ENCODE measurements at regions not wholly inside any gene's neighbourhood (a gene's known extent, or its start where the extent isn't known, plus 50 kb on each side); places are given as distances from the start of the nearest gene placed in this dataset.

DNA sequence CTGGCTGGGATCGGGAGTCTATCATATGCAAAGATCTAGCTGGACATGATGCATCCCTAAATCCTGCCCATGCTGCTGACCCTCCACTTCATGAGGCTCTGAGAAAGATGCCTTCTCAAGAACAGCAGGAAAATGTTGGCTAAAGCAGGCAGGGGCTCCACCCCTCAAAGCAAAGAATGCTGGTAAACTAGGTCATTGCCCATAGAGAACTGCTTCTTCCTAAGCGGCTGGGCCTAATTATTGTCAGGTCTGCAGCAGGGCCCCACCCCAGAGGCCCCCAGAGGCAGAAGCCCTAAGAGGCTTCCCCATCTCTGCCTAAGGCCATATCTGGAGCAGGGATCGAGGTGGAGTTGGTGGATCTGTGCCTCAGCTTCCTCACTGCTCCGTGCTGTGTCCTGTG is 447.4 kb upstream of the PROK2 start:
- DNase-seq (ENCODE audit: low read depth), result no peak

DNA sequence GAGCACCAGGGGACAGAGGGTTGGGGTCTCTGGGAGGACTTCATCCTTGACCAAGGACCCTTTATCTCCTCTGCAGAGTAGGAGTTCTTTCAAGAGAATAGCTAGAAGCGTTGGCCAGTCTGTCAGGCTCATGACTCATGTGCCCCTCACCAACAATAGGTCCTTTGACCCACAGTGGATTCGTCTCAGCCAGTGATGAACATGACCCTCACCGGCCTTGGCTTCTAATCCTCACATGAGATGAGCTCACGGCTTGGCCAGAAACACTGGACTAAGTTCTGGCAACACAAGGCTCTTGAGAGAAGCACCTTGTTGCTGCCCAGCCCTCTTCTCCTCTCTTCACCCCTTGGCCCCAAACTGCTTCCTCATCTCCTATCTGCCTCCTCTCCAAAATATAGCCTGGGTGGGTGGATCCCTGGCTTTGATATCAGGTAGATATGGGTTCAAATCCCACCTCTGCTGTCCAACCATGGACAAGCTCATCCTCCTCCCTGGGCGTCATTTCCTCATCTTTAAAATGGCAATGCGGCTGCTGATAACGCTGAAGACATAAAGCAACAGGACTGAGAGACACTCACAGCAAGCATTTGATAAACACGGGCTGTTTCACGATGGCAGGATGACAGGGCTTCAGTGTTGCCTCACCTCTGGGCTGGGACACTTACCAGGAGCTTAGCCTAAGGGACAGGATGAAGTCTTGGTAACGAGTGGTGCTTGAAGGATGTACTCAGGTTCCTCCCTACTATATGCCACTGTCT is 446.7 kb upstream of the PROK2 start:
- no peak for DNase-seq (ENCODE audit: low read depth)

DNA sequence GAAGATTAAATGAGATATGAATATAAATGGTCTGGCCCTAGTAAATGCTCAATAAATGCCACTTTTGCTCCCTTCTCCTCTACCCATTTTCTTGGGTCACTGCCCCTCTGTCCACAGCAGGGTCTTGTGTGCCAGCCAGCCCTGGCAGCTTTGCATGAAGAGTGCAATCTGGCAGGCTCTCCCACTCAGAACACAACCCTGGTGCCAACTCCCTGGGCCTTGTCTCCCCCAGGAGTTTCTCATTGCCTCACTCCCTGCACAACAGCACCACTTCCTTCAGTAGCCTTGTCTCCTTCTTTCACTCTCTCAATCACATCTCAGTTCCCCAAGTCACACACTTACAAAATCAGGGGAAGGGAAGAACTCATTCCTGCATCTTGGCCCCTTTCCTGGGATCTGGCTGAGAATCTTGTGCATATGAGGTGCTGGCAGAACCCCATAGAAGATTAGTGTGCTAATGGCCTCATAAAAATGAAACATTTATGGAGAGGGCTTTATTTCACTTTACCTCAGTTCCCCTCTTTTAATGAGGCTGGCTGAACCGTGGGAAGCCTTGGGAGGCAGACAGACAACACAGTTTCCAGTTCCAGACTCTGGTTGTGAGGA is 445.9 kb upstream of the PROK2 start:
- DNase-seq (ENCODE audit: low read depth), result no peak

DNA sequence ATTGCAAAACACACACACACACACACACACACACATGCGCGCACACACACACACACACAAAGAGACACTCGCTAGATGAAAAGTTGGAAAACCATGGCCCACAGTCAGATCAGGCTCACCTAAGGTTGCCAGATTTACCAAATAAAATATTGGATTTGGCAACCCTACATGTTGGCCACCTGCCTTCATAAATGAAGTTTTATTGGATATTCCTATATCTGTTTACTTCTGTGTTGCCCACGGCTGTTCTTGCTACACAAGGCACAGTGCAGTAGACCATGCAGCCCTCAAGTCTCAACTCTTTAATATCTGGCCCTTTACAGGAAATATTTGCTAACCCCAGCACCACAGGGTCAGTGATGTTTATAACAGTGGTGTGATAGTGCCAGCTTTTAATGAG is 445.0 kb upstream of the PROK2 start:
- no peak for DNase-seq (ENCODE audit: low read depth)

DNA sequence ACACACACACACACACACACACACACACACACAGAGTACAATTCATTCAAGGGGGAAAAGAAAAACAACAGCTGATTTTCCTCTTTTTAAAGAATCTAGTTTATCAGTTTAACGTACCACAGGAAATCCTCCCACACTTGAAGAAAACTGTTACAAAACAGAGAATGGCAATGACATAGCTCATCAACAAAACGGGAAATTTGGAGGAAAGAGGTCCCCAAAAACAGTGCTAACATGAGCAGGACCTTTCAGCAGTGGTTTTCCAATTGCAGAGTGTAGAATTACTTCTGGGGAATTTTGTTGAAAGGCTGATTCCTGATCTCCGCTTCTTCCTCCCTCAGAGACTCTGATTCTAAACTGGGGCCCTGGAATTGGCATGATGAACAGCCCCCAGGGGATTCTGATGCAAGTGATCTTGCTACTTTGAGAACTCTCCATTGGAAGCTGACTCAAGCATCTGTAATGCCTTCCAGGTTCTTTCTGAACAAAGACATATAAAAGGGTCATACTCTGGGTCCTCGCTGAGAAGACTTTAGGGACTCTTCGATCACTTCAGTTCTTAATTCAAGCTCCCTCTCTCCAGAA is 442.6 kb upstream of the PROK2 start:
- no peak for DNase-seq (ENCODE audit: low read depth)

DNA sequence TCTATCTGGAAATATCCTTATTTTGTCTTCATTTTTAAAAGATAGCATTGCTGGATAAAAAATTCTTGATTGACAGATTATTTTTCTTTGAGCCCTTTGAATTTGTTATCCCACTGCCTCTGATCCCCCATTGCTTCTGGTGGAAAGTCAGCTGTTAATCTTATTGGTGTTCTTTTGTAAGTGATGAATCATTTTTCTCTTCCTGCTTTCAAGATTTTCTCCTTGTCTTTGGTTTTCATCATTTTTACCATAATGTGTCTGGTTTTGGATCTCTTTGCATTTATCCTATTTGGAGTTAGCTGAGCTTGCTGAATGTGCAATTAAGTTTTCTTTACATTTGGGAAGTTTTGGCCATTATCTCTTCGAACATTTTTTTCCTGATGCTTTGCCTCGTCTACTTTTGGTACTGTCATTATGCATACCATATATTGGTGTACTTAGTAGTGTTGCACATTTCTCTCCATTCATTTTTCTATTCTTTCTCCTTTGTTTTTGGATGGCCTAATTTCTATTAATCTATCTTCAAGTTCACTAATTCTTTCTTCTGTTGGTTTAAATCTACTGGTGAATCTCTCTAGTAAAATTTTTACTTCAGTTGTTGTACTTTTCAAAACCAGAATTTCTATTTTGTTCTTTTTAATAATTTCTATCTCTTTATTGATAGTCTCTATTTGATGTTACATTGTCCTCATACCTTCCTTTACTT is 440.0 kb upstream of the PROK2 start:
- no peak for DNase-seq (ENCODE audit: low read depth)

DNA sequence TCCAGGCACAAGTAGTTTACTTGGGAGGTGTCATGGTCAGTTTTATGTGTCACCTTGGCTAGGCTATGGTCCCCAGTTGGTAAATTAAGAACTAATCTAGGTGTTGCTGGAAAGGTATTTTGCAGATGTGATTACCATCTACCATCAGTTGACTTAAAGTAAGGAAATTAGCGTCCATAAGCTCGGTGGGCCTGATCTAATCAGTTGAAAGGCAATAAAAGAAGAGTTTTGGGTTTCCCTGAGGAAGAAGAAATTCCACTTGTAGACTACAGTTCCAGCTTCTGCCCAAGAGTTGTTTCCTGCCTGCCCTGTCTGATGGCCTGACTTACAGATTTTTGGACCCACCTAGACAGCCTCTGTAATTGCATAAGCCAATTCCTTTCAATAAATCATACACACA is 438.7 kb upstream of the PROK2 start:
- no peak for DNase-seq (ENCODE audit: low read depth)

DNA sequence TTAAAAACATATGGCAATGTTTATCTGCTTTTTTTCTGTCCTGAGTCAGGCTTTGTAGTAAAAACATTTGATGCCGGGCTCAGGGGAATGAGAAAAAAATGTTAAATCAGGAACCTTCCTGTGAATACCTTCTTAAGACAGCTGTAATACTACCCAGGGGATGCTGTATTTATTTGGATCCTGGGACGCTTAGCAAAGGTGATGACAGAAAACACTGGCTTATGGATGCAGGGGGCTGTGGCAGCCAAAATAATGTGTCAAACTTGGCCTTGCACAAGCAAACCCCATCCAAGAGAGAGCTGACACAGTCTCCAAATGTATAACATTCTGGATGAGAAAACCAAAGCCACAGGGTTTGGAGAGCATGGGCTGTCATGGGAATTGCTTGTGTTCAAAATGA is 438.2 kb upstream of the PROK2 start:
- no peak for DNase-seq (ENCODE audit: low read depth)

DNA sequence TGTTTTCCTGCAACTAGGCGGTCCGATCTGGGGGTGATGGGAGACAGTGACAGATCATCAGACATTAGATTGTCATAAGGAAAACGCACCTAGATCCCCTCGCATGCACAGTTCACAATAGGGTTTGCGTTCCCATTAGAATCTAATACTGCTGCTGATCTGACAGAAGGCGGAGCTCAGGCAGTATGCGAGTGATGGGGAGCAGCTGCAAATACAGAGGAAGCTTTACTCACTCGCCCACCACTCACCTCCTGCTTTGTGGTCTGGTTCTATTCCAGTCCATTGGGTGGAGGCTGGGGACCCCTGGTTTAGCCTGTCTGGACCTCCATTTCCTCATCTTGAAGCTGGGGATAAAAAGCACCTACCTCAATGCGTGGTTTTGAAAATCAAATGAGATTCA is 437.5 kb upstream of the PROK2 start:
- DNase-seq (ENCODE audit: low read depth), result no peak

DNA sequence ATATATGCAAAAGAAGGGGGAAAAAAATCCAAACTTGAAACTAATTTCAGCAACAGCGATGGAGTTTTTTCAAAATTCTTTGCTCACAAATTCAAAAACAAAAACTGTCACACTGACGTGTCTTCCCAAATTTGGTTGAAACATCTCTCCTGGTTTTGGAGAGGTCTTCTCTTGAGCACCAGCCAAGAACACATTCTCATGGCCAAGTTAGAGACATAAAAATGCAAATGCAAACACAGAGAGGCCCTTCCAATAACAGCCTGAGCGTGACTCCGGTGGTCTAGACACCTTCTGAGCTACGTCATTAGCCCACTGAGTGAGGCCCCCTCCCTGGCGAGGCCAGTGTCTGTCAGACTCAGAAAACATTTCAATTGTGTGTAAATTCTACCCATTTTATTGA is 436.0 kb upstream of the PROK2 start:
- no peak for DNase-seq (ENCODE audit: low read depth)

DNA sequence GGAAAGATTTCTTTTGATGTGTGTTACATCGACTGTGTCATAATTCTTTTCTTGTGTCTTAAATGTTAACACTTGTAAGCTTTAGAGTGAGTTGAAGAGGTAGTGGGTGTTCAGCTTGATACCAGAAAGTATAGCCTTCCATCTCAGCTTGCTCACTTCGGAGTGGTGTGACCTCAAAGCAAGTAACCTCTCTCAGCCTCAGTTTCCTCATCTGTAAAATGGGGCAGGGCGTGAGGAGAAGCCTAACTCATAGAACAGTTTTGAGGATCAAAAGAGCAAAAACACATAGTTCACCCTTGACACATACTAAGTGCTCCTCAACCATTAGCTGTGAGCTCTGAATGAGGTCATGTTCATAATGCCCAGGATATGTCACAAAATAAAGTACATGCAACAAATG is 434.8 kb upstream of the PROK2 start:
- DNase-seq (ENCODE audit: low read depth), result no peak

DNA sequence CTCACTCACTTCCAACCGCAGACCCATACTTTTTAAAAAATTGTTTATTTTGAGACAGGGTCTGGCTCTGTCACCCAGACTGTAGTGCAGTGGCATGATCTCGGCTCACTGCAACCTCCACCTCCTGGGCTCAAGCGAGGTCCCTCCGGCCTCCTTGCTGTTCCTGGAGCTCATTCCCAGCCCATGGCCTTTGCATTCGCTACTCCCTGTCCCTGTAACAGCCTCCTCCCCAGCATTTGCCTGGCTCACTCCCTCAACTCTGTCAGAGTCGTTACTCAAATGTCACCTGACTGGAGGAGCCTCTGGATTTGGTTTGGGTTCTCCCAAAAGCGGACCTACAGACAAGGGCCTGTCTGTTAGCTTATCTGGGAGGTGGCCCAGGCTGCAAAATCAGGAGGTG is 432.6 kb upstream of the PROK2 start:
- no peak for DNase-seq (ENCODE audit: low read depth)

DNA sequence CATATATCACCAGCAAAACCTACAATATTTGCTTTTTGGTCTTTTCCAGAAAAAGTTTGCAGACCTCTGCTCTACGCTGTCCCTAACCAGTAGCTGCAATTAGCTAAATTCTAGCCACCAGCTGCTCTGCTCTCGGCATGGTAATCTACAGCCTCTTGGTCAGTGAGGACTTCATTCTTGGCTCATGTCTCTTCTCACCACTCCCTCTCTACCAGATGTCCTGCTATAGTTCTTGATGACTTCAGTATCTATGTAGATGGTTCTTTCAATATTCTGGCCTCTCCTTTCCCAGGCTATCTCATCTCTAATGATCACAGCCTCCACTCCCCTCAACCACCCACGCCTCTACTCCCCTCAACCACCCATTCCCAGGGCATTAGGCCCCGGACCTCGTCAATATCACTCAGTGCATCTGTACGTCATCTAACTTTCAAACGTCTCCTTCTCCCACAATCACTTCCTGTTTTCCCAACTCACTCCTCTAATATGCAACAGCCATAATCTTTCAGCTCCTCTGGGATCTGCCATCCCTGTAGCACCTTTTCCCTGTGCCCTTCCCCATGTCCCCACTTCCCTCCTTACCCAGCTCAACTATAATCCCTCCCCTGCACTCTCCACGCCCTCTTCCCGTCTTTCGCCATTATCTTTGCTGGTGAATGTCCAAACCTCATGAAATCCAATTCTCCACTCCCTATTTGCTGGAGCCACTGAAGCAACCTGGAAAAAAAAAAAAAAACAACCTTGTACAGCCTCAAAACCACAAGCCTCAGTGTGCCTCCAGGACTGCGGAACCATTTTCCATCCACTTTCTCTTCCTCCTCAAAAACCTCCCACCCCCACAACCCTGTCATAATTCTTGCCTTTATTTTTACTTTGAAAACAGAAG is 429.4 kb upstream of the PROK2 start:
- no peak for DNase-seq (ENCODE audit: low read depth)

DNA sequence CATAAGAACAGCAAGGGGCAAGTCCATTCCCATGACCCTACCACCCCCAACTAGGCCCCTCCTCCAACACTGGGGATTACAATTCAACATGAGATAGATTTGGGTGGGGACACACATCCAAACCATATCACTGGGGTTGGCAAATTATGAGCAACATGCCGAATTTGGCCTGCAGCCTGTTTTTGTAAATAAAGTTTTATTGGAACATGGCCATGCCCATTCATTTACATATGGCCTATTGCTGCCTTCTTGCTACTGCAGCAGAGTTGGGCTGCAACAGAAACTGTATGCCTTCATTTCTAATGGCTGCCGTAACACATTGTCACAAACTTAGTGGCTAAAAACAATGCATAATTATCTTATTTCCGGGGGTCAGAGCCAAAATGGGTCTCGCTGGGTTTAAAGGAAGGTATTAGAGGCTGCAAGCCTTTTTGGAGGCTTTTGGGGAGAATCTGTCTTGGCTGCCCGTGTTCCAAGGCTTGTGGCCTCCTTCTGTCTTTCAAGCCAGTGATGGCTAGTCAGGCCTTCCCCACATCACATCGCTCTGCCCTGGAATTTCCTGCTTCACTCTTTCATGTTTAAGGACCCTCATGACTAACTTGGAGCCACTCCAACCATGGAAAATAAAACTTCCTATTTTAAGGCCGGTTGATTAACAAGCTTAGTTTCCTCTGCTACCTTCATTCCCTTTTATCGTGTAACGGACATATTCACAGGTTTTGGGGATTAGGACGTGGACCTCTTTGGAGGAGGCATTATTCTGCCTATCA is 428.5 kb upstream of the PROK2 start:
- no peak for DNase-seq (ENCODE audit: low read depth)

DNA sequence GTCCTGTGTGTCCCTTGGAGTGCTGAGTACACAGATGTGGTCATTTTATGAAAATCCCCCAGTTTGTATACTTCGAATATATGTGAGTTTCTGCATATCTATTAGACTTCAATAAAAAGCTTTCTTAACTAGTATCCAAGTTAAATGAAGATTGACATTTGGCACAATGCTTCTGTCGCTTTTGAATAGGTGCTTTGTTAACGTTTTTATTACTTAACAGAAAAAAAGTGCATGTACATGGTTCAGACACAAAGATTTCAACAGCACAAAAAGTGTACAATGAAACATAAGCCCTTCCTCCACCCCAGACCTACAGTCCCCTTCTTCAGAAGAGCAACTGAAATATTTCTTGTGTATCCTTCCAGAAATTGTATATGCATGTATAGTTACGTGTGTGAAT is 427.4 kb upstream of the PROK2 start:
- DNase-seq (ENCODE audit: low read depth), result no peak

DNA sequence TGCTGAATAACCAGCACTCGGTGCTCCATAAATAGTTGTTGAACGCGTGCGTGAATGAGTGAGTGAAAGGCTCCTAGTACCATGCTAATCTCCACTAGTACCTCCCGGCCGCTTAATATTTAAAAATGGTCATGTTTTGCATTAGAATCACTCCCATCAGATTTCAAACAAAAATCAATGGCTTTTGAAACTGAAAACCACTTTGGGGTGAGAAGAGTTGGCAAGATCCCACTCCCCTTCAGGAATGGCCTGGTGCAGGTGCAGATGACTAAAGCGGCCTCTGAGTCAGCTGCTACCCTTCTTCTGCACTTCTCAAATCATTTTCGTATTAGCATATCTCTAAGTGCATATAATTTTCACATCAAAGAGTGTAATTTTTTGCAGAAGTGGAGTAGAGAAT is 425.3 kb upstream of the PROK2 start:
- DNase-seq (ENCODE audit: low read depth), result no peak

DNA sequence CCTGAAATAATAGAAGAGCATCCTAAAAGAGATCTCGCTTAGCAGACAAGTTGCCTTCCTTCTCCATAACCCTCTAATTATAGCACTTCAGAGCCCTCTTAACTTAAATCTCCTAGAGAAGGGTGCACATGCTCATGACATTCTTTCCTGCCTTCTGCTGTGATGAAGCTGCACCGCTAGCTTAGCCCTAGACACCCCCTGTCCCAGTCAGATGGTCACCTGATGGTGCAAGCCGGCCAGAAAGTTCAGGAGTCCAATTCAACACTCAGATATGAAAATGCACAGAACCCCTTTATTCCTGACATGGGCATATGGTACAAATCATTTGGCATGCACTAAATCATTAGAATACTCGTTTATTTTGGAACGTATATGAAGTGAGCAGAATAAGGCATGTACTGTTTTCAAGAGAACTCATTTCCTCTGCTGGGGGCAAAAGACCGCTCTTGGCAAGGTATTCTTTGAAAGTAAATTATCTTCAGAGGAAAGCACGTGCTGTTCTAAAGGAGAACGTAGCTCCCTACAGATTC is 420.4 kb upstream of the PROK2 start:
- DNase-seq (ENCODE audit: low read depth), result no peak

DNA sequence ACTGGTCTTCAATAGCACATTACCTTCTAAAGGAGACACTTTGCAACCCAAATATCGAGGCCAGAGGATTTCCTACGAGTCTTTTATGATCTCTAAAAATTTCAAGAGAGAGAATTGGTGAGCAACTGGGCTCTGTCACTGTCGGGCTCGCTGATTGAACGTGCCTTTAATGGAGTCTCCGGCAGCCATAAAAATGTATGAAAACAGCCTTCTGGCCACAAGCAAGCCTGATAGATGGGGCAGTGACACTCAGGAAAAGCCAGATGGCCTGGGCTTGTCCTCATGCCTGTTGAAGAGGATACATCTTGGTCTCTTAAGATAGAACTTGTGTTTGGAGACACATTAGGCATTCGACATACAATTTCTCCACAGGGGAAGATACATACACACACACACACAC is 419.5 kb upstream of the PROK2 start:
- DNase-seq (ENCODE audit: low read depth), result no peak

DNA sequence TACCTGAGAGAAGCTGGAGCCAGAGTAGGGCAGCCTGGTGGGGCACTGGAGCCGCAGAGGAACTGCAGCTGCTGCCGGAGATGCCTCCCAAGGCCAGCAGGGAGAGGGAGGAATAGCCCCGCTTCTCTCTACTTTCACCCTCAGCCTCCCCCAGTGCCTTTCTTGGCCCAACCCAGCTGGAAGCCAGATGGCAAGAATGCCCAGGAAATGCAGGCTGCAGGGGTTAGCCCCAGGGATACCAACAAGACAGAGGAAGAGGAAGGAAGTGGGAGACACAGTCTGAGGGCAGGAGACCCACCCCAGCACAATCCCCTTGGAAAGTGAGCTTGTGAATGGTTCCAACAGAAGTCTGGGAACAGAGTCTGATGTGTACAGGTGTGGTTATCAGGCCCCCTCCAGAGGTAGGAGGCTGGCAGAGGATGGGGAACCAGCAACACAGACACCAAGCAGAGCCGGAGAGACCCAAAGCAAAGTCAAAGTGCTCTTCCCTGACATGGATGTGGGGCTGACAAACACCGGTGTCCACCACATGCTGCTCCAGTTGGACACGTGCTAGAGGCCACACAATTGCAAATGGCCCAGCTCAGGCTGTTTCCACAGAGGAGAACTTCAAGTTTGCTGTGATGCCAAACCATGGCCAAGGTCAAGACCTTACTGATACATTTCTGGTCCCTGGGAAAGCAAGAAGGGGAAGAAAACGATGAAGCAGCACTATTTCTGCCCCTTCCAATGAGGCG is 418.8 kb upstream of the PROK2 start:
- DNase-seq (ENCODE audit: low read depth), result no peak

DNA sequence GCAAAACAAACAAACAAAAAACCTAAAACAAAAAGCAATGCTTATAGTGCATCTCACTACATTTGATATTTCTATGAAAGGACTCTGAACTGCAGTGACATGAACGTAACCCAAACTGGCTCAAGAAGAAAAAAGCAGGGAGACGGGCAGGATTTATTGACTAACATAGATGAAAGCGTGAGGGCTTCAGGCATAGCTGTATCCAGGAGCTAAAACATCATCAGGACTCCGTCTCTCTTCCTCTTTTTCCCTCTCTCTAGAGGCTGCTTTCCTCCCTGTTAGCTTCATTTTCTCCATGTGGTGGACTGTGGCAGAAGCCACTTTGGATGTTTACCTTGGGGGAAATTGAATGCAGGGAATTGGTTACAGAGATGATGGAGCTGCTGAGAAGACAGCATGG is 418.2 kb upstream of the PROK2 start:
- DNase-seq (ENCODE audit: low read depth), result no peak

Data from activated T-helper 1 cell treated with Interleukin-2 at 50 U/mL for 16 hours (primary cell).